ENCODE measurements at regions not wholly inside any gene's neighbourhood (a gene's known extent, or its start where the extent isn't known, plus 50 kb on each side); places are given as distances from the start of the nearest gene placed in this dataset.

- TF ChIP-seq CTCF (IDR thresholded peaks at IDR 0.05): no peak
Observed at GRCh38 chr1:13943055-13943454, 243.1 kb downstream of the PRDM2 start.

- no peak for TF ChIP-seq CTCF (IDR thresholded peaks at IDR 0.05)
Observed at GRCh38 chr1:13945856-13946255, 245.9 kb downstream of the PRDM2 start.

GRCh38 chr1:13947658-13948057 is 247.7 kb downstream of the PRDM2 start:
- TF ChIP-seq CTCF (IDR thresholded peaks at IDR 0.05): no peak

- TF ChIP-seq CTCF (IDR thresholded peaks at IDR 0.05): no peak
Observed at GRCh38 chr1:13948396-13948795, 248.4 kb downstream of the PRDM2 start.

- TF ChIP-seq CTCF (IDR thresholded peaks at IDR 0.05): no peak
Observed at GRCh38 chr1:13948888-13949391, 249.0 kb downstream of the PRDM2 start.

GRCh38 chr1:13949546-13949945 is 249.6 kb downstream of the PRDM2 start:
- no peak for TF ChIP-seq CTCF (IDR thresholded peaks at IDR 0.05)

- TF ChIP-seq CTCF (IDR thresholded peaks at IDR 0.05): peak; percentile 28
Observed at GRCh38 chr1:13950637-13951036, 250.6 kb downstream of the PRDM2 start.

Measured in LNCAP (cell line).